ENCODE measurements at regions not wholly inside any gene's neighbourhood (a gene's known extent, or its start where the extent isn't known, plus 50 kb on each side); places are given as distances from the start of the nearest gene placed in this dataset.

DNA sequence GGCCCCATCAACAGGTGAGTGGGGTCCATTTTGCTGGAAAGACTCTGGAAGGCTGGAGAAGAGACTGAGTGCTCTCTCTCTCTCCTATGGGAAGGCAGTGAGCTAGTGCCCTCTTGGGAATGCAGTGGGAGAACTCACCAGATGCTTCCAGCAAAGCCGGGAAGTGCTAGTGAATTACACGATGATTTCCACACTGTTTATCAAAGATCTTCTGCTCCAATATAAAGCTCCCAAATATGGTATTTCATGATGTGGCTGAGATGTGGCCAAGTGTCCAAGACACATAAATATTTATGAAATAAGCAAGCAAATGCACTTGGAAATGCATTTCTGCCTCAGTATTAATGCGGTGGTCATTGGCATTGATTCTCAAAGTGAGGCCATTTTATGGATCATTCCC is 135.9 kb downstream of the VAPA start:
- no peak overlapping the region for H3K18ac ChIP-seq (ENCODE audit: insufficient read length, low read depth, low read length)

More for the DNA sequence above, 135.9 kb downstream of the VAPA start:
- no peak for DNase-seq
- Histone ChIP-seq H3K27ac (ENCODE audit: insufficient read length, low read depth, low read length) (no peak overlapping the region), H3K9me3 (ENCODE audit: control insufficient read depth, low read depth, low read length) (no peaks in the 10 kb centered on the region), H3K9ac (ENCODE audit: extremely low read depth, insufficient read length, low read length) (no peak overlapping the region), H3T11ph (ENCODE audit: low read length) (no peak overlapping the region), H3K23me2 (ENCODE audit: insufficient read length, low read depth, low read length, poor library complexity, severe bottlenecking) (no peaks in the 10 kb centered on the region), H2BK15ac (ENCODE audit: low read depth, low read length) (no peak overlapping the region), H3K27me3 (ENCODE audit: insufficient read depth, low read length) (no peaks in the 10 kb centered on the region), H4K8ac (replicated peaks; ENCODE audit: insufficient read length, low read depth, low read length) (no peak overlapping the region), H3K4ac (ENCODE audit: low read depth, low read length) (no peak overlapping the region), H2BK20ac (ENCODE audit: low read depth, low read length, poor library complexity, severe bottlenecking) (no peak overlapping the region), H3K79me1 (ENCODE audit: insufficient read depth, low read depth, low read length, poor library complexity, severe bottlenecking) (no peaks in the 10 kb centered on the region), H2BK12ac (ENCODE audit: insufficient read length, low read depth, low read length) (no peak overlapping the region), H3K14ac (ENCODE audit: insufficient read depth, low read length) (no peak overlapping the region), H3K79me2 (ENCODE audit: insufficient read depth, low read length) (no peaks in the 10 kb centered on the region), H2BK120ac (ENCODE audit: low read depth, low read length, poor library complexity, severe bottlenecking) (no peak overlapping the region), H3K4me2 (ENCODE audit: insufficient read depth, insufficient read length, low read length) (no peak overlapping the region), H3K56ac (ENCODE audit: insufficient read length, low read depth, low read length) (no peak overlapping the region), H3K23ac (ENCODE audit: insufficient read length, low read depth, low read length) (no peak overlapping the region), H2AFZ (ENCODE audit: low read length) (no peak overlapping the region), H4K5ac (ENCODE audit: insufficient read length, low read depth, low read length) (no peak overlapping the region), H3K4me1 (ENCODE audit: insufficient read depth, low read length) (no peaks in the 10 kb centered on the region), H2BK5ac (ENCODE audit: insufficient read length, low read length) (no peak overlapping the region), H4K20me1 (ENCODE audit: control insufficient read depth, insufficient read depth, insufficient read length) (no peaks in the 10 kb centered on the region), H2AK5ac (ENCODE audit: insufficient read length, low read length) (no peak overlapping the region), H4K91ac (ENCODE audit: insufficient read length, low read depth, low read length) (no peak overlapping the region)
- TF ChIP-seq, protein P1, sequence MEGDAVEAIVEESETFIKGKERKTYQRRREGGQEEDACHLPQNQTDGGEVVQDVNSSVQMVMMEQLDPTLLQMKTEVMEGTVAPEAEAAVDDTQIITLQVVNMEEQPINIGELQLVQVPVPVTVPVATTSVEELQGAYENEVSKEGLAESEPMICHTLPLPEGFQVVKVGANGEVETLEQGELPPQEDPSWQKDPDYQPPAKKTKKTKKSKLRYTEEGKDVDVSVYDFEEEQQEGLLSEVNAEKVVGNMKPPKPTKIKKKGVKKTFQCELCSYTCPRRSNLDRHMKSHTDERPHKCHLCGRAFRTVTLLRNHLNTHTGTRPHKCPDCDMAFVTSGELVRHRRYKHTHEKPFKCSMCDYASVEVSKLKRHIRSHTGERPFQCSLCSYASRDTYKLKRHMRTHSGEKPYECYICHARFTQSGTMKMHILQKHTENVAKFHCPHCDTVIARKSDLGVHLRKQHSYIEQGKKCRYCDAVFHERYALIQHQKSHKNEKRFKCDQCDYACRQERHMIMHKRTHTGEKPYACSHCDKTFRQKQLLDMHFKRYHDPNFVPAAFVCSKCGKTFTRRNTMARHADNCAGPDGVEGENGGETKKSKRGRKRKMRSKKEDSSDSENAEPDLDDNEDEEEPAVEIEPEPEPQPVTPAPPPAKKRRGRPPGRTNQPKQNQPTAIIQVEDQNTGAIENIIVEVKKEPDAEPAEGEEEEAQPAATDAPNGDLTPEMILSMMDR (conservative IDR thresholded peaks at IDR 0.05), result no peak
- H3K4me3 Mint-ChIP-seq, result no peak overlapping the region
- H3K27ac Mint-ChIP-seq, result no peak overlapping the region
- no peaks in the 10 kb centered on the region for H3K36me3 Mint-ChIP-seq (ENCODE audit: insufficient read depth in 1 of 3, low read depth in 3 of 3)
- whole genome bisulfite sequencing (ENCODE audit: extremely low coverage, insufficient read length, low lambda C conversion rate), result no CpG with 5 or more reads among the region's 3 CpGs
- no peaks in the 10 kb centered on the region for H3K9me3 Mint-ChIP-seq
- H3K27me3 Mint-ChIP-seq (ENCODE audit: low read depth), result peaks cover 2% of the 10 kb centered on the region; the same call in 1 of the 2 replicates
- peaks cover 15 to 19% of the 10 kb centered on the region in 2 experiments for H3K4me1 Mint-ChIP-seq

Data from H9 (cell line).